ENCODE measurements at regions not wholly inside any gene's neighbourhood (a gene's known extent, or its start where the extent isn't known, plus 50 kb on each side); places are given as distances from the start of the nearest gene placed in this dataset.
"Not testable (repeated sequence)": the region's sequence is repeated elsewhere in the genome, so short reads cannot be mapped to it uniquely, and the experiment has no call there.

GRCh38 chr6:155801046-155801445 is 345.4 kb upstream of the NOX3 start:
- DNase-seq (ENCODE audit: low read depth), result no peak
- in situ Hi-C loops (cut with HindIII; ENCODE audit: low sequenced_read_pairs), result no loop called here
- H3K4me3 ChIP-seq (ENCODE audit: low read depth, low read length), result no peak overlapping the region
- TF ChIP-seq CTCF (IDR thresholded peaks at IDR 0.05; ENCODE audit: low read depth, low read length, missing control alignments), result no peak

- DNase-seq (ENCODE audit: low read depth); H3K4me3 ChIP-seq (ENCODE audit: low read depth, low read length); in situ Hi-C loops (cut with HindIII; ENCODE audit: low sequenced_read_pairs): not testable (repeated sequence)
Measured at GRCh38 chr6:155798876-155799275, 343.2 kb upstream of the NOX3 start.

GRCh38 chr6:155795173-155795796 is 339.6 kb upstream of the NOX3 start:
- no peak overlapping the region for H3K4me3 ChIP-seq (ENCODE audit: low read depth, low read length)
- in situ Hi-C loops (cut with HindIII; ENCODE audit: low sequenced_read_pairs), result no loop called here
- DNase-seq (ENCODE audit: low read depth), result no peak
- no peak for TF ChIP-seq CTCF (IDR thresholded peaks at IDR 0.05; ENCODE audit: low read depth, low read length, missing control alignments)

- in situ Hi-C loops (cut with HindIII; ENCODE audit: low sequenced_read_pairs), result no loop called here
- no peak for DNase-seq (ENCODE audit: low read depth)
- TF ChIP-seq CTCF (IDR thresholded peaks at IDR 0.05; ENCODE audit: low read depth, low read length, missing control alignments), result no peak
- no peak overlapping the region for H3K4me3 ChIP-seq (ENCODE audit: low read depth, low read length)
Measured at GRCh38 chr6:155791891-155792290, 336.3 kb upstream of the NOX3 start.

- no peak for DNase-seq (ENCODE audit: low read depth)
Measured at GRCh38 chr6:155791186-155791585, 335.5 kb upstream of the NOX3 start.

GRCh38 chr6:155787168-155787567 is 331.5 kb upstream of the NOX3 start:
- no peak overlapping the region for H3K4me3 ChIP-seq (ENCODE audit: low read depth, low read length)
- TF ChIP-seq CTCF (IDR thresholded peaks at IDR 0.05; ENCODE audit: low read depth, low read length, missing control alignments), result no peak
- DNase-seq (ENCODE audit: low read depth), result no peak
- in situ Hi-C loops (cut with HindIII; ENCODE audit: low sequenced_read_pairs), result no loop called here

More at GRCh38 chr6:155791186-155791585, 335.5 kb upstream of the NOX3 start:
- H3K4me3 ChIP-seq (ENCODE audit: low read depth, low read length), result no peak overlapping the region
- no peak for TF ChIP-seq CTCF (IDR thresholded peaks at IDR 0.05; ENCODE audit: low read depth, low read length, missing control alignments)
- in situ Hi-C loops (cut with HindIII; ENCODE audit: low sequenced_read_pairs), result no loop called here

- no peak for DNase-seq (ENCODE audit: low read depth)
- no peak for TF ChIP-seq CTCF (IDR thresholded peaks at IDR 0.05; ENCODE audit: low read depth, low read length, missing control alignments)
- in situ Hi-C loops (cut with HindIII; ENCODE audit: low sequenced_read_pairs), result no loop called here
- no peak overlapping the region for H3K4me3 ChIP-seq (ENCODE audit: low read depth, low read length)
Measured at GRCh38 chr6:155786528-155786927, 330.9 kb upstream of the NOX3 start.

Measured in astrocyte of the cerebellum (primary cell).